ENCODE measurements at regions not wholly inside any gene's neighbourhood (a gene's known extent, or its start where the extent isn't known, plus 50 kb on each side); places are given as distances from the start of the nearest gene placed in this dataset.
"Not testable (repeated sequence)": the region's sequence is repeated elsewhere in the genome, so short reads cannot be mapped to it uniquely, and the experiment has no call there.

GRCh38 chr14:101627915-101628262 lies 66.6 kb downstream of the DIO3 start:
- Mint-ChIP-seq H3K4me1 (peaks cover 13% of the 10 kb centered on the region), H3K27ac (no peak overlapping the region), H3K9me3 (no peaks in the 10 kb centered on the region), H3K36me3 (no peaks in the 10 kb centered on the region), H3K27me3 (ENCODE audit: low read depth) (peaks cover 1% of the 10 kb centered on the region), H3K4me3 (no peak overlapping the region)
- TF ChIP-seq CTCF (IDR thresholded peaks at IDR 0.05; ENCODE audit: unreplicated experiment): no peak
- DNase-seq (ENCODE audit: low spot score in 2 of 2, unreplicated experiment in 2 of 2): peak in 1 of 2 experiments; percentile 35

GRCh38 chr14:101628471-101628966 lies 67.2 kb downstream of the DIO3 start:
- H3K27me3 Mint-ChIP-seq (ENCODE audit: low read depth): peaks cover 1% of the 10 kb centered on the region
- DNase-seq (ENCODE audit: low spot score in 2 of 2, unreplicated experiment in 2 of 2): peak; percentile 67 to 85
- H3K4me3 Mint-ChIP-seq: peak overlapping the region; percentile 7
- no peaks in the 10 kb centered on the region for H3K36me3 Mint-ChIP-seq
- TF ChIP-seq CTCF (IDR thresholded peaks at IDR 0.05; ENCODE audit: unreplicated experiment): peak; percentile 100
- H3K9me3 Mint-ChIP-seq: no peaks in the 10 kb centered on the region
- no peak overlapping the region for H3K27ac Mint-ChIP-seq
- peaks cover 13% of the 10 kb centered on the region for H3K4me1 Mint-ChIP-seq

- Mint-ChIP-seq H3K27ac (no peak overlapping the region), H3K36me3 (no peaks in the 10 kb centered on the region), H3K27me3 (ENCODE audit: low read depth) (peaks cover 1% of the 10 kb centered on the region), H3K4me1 (peaks cover 10% of the 10 kb centered on the region), H3K4me3 (no peak overlapping the region), H3K9me3 (no peaks in the 10 kb centered on the region)
- TF ChIP-seq CTCF (IDR thresholded peaks at IDR 0.05; ENCODE audit: unreplicated experiment): no peak
- DNase-seq (ENCODE audit: low spot score in 2 of 2, unreplicated experiment in 2 of 2): no peak
These were observed 67.7 kb downstream of the DIO3 start for GRCh38 chr14:101628975-101629374.

- Mint-ChIP-seq H3K27ac (no peak overlapping the region), H3K4me3 (no peak overlapping the region), H3K36me3 (no peaks in the 10 kb centered on the region), H3K9me3 (no peaks in the 10 kb centered on the region), H3K27me3 (ENCODE audit: low read depth) (peaks cover 1% of the 10 kb centered on the region), H3K4me1 (peaks cover 1% of the 10 kb centered on the region)
- DNase-seq (ENCODE audit: low spot score in 2 of 2, unreplicated experiment in 2 of 2): no peak
- TF ChIP-seq CTCF (IDR thresholded peaks at IDR 0.05; ENCODE audit: unreplicated experiment): no peak
These were observed 69.0 kb downstream of the DIO3 start for GRCh38 chr14:101630056-101630965.

GRCh38 chr14:101631199-101631598 lies 69.9 kb downstream of the DIO3 start:
- no peak for TF ChIP-seq CTCF (IDR thresholded peaks at IDR 0.05; ENCODE audit: unreplicated experiment)
- no peak overlapping the region for H3K27ac Mint-ChIP-seq

GRCh38 chr14:101631970-101632369 lies 70.7 kb downstream of the DIO3 start:
- not testable (repeated sequence) for H3K27ac Mint-ChIP-seq; H3K9me3 Mint-ChIP-seq; H3K4me3 Mint-ChIP-seq; DNase-seq (ENCODE audit: low spot score in 2 of 2, unreplicated experiment in 2 of 2); H3K4me1 Mint-ChIP-seq; H3K36me3 Mint-ChIP-seq; H3K27me3 Mint-ChIP-seq (ENCODE audit: low read depth)

More at GRCh38 chr14:101631199-101631598, 69.9 kb downstream of the DIO3 start:
- H3K9me3 Mint-ChIP-seq: no peaks in the 10 kb centered on the region
- no peaks in the 10 kb centered on the region for H3K36me3 Mint-ChIP-seq
- H3K27me3 Mint-ChIP-seq (ENCODE audit: low read depth): peaks cover 1% of the 10 kb centered on the region
- DNase-seq (ENCODE audit: low spot score in 2 of 2, unreplicated experiment in 2 of 2): no peak
- H3K4me3 Mint-ChIP-seq: no peak overlapping the region
- peaks cover 1% of the 10 kb centered on the region for H3K4me1 Mint-ChIP-seq

Measured in mesothelial cell of epicardium (in vitro differentiated cells).